SH-SY5Y (cell line): ENCODE measurements at regions not wholly inside any gene's neighbourhood (a gene's known extent, or its start where the extent isn't known, plus 50 kb on each side); places are given as distances from the start of the nearest gene placed in this dataset.

ENCODE experiments used
- GATA2 ChIP-seq: IDR thresholded peaks from 2 replicates; pipeline ENCODE4 v1.6.1; 2011; ENCODE audit warnings: mild to moderate bottlenecking, low read depth, low read length
- GATA3 ChIP-seq: IDR thresholded peaks from 2 replicates; pipeline ENCODE4 v1.6.1; 2011; ENCODE audit warnings: low read depth, mild to moderate bottlenecking, low read length, moderate library complexity

DNA sequence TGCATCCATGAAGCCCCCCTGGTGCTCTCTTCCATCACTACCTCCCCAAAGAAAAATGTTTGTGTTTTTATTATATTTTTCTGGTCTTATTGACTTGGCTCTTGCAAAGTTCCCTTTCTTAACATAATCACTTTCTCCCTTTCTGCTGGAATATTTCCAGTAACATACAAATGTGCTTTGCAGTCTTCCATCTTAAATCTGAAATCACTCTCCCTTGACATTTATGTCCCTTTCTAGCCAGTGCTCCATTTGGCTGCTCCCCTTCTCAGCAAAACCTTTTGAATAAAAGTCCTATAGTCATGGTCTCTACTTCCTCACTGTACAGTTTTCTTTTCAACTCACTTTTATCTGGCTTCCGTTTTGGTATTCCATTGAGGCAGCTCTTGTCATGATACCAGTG, 118.8 kb downstream of the SNAPC1 start:
- TF ChIP-seq GATA3 (no peak), GATA2 (no peak)

GRCh38 chr14:61884711-61885110, 122.5 kb downstream of the SNAPC1 start:
- no peak for TF ChIP-seq GATA2
- no peak for TF ChIP-seq GATA3

DNA sequence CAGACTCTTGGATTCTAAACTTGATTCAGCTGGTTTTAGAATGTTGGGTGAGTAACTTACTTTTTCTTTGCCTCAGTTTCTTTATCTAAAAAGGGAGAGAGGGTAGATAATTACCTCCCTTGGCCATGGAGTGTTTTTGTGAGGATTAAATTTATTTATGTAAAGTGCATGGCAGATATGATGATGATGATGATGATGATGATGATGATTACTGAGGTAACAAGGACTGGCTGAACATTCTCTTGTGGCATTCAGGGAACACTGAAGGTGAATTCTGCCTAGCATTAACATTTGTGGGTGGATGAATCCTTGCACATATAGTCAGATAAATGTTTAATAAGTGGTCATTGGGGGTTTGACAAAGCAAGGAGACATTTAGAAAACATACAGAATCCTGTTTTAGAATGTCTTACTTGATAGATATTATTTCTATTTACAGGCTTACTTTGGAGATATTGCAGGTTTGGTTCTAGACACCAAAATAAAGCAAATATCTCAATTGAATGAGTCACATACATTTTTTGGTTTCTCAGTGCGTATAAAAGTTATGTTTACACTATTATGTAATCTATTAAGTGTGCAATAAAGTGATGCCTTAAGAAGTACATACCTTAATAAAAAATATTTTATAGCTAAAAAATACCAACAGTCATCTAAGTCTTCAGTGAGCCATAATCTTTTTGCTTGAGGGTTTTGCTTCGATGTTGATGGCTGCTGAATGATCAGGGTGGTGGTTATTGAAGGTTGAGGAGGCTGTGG, 123.2 kb downstream of the SNAPC1 start:
- no peak for TF ChIP-seq GATA2
- TF ChIP-seq GATA3, result no peak

GRCh38 chr14:61887628-61888027, 125.4 kb downstream of the SNAPC1 start:
- no peak for TF ChIP-seq GATA2
- TF ChIP-seq GATA3, result no peak

DNA sequence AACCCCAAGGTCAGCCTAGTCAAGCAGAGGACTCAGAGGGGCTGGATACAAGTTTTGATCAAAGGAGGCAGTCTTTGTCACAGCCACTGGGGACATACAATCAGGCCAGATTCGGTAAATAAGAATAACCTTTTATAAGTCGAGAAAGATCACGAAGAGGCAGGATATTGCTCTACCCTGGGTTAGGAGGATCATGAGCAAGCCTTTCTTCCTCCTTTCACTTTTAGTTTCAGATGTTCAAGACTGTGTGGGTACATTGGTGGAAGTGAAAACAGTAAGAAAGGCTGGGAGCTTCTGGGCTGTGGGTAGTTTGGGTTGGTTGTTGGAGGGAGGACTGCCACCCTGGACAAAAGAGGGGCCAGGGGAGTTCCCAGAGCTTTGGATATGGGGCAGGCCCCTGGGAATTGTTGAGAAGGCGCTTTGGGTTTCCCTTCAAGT, 127.7 kb downstream of the SNAPC1 start:
- TF ChIP-seq GATA3 (no peak), GATA2 (no peak)

- TF ChIP-seq GATA3 (no peak), GATA2 (0 out of 2 replicates have a peak, but pooled peaks have one; percentile 7)
Observed at GRCh38 chr14:61891170-61891569, 128.9 kb downstream of the SNAPC1 start.

DNA sequence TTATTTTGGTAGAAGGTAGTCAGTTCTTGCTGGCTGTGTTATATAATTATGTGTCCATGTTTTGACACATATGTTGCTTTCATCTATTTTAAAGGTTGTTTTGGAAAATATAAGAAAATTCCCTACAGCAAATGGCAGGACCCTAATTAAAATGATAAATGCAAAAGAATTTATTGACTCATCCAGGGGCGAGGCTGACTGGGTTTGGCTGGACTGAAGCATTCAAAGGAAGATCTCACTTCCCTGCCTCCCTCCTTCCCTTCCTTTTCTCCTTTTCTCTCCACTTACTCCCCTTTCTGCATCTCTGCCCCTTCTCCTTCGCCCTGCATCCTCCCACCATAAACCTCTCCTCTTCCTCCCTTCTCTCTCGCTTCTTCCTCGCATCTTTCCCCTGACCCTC, 129.6 kb downstream of the SNAPC1 start:
- TF ChIP-seq GATA2 (no peak), GATA3 (no peak)

DNA sequence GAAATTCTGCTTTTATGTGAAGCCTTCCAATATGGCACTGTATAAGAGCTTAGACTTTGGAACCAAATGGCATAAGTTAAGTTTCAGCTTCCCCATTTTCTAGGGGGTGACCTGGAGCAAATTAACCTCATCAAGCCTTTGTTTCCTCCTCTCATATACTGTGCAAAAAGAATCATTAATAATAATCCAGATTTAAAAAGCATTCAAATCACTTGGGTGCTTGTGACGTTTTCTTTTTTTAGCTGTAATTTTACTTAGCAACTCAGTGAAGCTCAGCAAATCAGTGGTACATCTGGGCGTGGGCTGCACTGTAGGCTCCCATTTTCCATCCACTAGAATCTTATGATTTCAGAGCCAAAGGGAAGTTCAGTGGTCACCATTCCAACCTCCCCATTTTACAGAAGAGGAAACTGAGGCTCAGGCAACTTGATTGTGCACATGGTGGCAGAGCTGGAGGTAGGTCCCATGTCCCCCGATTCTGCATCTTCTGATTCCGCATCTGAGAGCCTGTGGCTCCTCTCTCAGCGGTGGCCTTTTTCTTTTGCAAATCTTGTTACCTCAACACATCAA, 131.2 kb downstream of the SNAPC1 start:
- TF ChIP-seq GATA3, result no peak
- TF ChIP-seq GATA2, result no peak

GRCh38 chr14:61894452-61895077, 132.3 kb downstream of the SNAPC1 start:
- TF ChIP-seq GATA3, result no peak
- no peak for TF ChIP-seq GATA2

DNA sequence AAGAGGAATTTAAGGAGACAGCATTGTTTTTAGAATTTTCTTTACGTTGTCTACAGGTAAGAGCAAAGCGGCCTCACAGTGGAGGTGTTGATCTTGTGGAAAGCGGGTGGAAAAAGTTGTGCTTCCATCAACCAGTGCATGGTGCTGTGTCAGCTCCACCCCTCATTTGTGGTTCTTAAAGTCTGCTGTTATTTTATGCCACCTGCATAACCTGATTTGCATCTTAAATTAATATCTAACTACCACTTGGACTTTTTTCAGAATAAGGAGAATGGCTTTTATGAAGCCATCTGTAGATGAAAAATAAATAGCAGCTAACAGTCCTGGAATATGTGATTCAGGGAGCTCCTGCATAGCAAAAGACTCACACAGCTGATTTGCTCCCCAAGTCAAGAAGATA, 135.1 kb downstream of the SNAPC1 start:
- TF ChIP-seq GATA3 (no peak), GATA2 (no peak)

DNA sequence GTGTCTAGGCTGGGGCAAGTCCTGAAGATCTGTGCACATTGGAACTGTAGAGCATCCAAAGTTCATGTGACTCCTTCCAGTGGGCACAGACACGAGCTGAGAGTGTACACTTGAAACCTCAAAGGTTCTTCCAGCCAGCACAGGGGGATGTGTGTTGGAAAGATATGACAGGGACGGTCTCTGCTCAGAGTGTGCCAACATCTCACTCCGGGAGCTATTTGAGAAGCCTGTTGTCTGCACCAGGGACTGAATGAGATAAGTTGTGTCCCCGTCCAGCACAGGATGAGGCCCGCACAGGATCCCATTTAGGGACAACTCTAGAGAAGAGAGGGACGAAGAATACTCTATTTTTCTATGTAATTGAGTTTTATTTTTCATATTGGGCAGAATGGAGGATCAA, 136.3 kb downstream of the SNAPC1 start:
- TF ChIP-seq GATA2 (no peak), GATA3 (no peak)

GRCh38 chr14:61899497-61899896, 137.3 kb downstream of the SNAPC1 start:
- no peak for TF ChIP-seq GATA3
- no peak for TF ChIP-seq GATA2

DNA sequence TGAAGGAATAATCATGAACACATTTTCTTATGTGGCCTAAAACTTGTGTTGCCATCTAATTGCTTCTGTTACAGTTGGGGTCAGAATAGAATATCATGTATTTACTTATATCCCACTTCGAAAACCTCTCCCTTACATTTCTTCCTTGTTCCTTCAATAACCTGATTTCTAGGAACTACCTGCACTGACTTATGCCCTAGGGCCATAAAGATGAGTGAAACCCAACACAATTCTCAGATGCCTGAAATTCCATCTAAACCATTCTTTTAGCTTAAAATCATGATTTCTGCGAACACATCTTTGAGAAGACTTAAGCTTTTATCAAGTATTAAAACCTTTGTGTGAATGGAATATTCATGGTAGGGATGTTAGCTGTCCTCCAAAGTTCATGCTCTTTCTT, 142.7 kb downstream of the SNAPC1 start:
- TF ChIP-seq GATA2, result no peak
- TF ChIP-seq GATA3, result no peak

DNA sequence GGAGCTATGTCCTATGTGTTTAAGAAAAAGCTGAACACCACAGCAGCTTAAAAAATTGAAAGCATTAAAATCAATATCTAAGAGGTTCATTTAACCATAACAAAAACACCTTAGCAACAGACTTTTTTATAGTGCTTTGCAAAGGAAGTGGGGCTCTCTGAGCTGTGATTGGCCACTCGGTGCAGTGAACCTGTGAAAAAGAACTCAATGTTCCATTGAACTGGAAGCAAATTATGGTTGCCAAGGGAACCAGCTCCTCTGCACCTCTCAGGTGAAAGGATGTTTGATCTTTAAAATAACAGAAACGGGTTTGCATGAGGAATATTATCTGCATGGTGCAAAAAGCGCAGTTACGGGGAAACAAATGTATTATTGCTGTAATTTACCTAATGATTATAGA, 149.4 kb downstream of the SNAPC1 start:
- no peak for TF ChIP-seq GATA2
- TF ChIP-seq GATA3, result no peak

DNA sequence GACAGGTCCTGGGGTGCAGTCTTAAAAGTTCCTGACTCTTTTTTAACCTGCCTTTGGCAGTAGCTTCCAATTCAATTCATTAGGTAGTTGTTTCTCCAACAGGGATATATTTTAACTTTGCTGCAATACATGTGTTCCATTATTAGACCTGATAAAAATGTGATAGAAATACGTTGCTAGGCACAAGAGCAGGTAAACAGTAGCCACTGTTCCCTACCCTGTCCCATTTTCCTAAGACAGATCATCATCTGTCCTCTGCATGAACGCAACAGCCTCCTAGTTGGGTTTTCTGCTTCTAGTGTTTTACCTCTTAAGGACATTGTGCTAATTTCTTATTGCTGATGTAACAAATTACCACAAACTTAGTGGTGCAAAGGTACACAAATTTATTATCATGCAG, 156.8 kb downstream of the SNAPC1 start:
- TF ChIP-seq GATA3 (no peak), GATA2 (no peak)
